ENCODE measurements at regions not wholly inside any gene's neighbourhood (a gene's known extent, or its start where the extent isn't known, plus 50 kb on each side); places are given as distances from the start of the nearest gene placed in this dataset.
A peak's percentile ranks its signal among the peaks of the same experiment; 100 is the strongest.

DNA sequence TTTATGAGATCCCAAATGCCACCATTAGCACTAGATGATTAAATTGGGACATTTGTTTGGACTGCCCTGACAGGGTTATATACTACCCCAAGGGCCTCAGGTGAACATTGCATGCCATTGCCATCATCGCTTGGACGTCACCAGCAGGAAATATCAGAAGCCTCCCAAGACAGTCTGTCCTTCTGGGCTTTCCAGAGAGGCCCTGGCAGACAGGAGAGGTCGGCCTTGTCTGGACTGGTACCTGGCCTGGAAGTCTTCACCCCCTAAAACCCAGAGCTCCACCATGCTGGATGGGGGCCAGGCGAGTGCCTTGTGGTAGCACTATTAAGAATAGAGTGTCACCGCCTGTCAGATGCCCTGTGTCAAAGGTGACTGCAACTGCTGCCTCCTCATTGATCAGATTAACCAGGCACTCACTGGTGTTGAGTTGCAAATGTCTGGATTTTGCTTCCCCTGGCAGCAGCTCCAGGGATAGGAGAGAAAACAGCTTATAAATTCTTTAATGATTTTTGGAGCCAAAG lies 324.1 kb upstream of the RASGRP1 start:
- peaks cover 0 to 11% (median 4%) of the 10 kb centered on the region in 4 donors for H3K4me1 ChIP-seq
- in situ Hi-C loops (cut with MboI; ENCODE audit: low pct_ligation_motif_present in 1 of 4, low pct_unique_long_range_greater_than_20kb in 1 of 4, low sequenced_read_pairs in 3 of 4) (no loop called here), intact Hi-C loops (cut with DNase I; ENCODE audit: low total_unique reads) (no loop called here)
- DNase-seq, result no peak
- WGBS, 2 donors (ENCODE audit: low coverage in 1 of 2), result 84% methylated on average over 5 of the region's 5 CpGs; no CpG with 5 or more reads in 1 of the 2 donors
- TF ChIP-seq POLR2AphosphoS5 (IDR thresholded peaks at IDR 0.05), result peak in 1 of 3 donors; percentile 38
- TF ChIP-seq, protein P1, sequence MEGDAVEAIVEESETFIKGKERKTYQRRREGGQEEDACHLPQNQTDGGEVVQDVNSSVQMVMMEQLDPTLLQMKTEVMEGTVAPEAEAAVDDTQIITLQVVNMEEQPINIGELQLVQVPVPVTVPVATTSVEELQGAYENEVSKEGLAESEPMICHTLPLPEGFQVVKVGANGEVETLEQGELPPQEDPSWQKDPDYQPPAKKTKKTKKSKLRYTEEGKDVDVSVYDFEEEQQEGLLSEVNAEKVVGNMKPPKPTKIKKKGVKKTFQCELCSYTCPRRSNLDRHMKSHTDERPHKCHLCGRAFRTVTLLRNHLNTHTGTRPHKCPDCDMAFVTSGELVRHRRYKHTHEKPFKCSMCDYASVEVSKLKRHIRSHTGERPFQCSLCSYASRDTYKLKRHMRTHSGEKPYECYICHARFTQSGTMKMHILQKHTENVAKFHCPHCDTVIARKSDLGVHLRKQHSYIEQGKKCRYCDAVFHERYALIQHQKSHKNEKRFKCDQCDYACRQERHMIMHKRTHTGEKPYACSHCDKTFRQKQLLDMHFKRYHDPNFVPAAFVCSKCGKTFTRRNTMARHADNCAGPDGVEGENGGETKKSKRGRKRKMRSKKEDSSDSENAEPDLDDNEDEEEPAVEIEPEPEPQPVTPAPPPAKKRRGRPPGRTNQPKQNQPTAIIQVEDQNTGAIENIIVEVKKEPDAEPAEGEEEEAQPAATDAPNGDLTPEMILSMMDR (IDR thresholded peaks at IDR 0.05), result no peak
- no peaks in the 10 kb centered on the region for H3K27me3 ChIP-seq
- H3K9me3 ChIP-seq, result no peaks in the 10 kb centered on the region
- no peak overlapping the region for H3K4me3 ChIP-seq
- H3K27ac ChIP-seq, result no peak overlapping the region
- H3K36me3 ChIP-seq, result no peaks in the 10 kb centered on the region

DNA sequence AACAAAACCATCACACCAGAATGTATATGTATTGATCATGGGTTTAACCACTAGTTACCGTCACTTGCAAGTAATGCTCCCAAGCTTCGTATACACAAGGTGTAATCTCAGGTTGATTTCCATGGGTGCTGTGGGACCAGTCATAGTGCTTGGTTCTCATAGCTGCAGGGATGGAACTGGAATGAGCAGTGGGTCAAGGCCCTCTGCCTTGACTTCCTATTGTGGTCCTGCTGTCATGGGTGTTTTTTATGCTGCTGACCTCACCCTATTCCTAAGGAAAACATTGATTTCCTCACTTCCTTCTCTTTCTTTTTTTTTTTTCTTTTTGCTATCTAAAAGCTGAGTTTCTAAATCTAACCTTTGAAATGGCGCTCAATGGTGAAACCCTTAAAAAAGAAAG lies 325.6 kb upstream of the RASGRP1 start:
- H3K27ac ChIP-seq, result no peak overlapping the region
- 96 to 100% methylated on average over 3 of the region's 3 CpGs for WGBS, 2 donors (ENCODE audit: low coverage in 1 of 2)
- H3K27me3 ChIP-seq, result no peaks in the 10 kb centered on the region
- H3K9me3 ChIP-seq, result no peaks in the 10 kb centered on the region
- no peak for DNase-seq
- TF ChIP-seq POLR2AphosphoS5 (IDR thresholded peaks at IDR 0.05) (no peak), EP300 (IDR thresholded peaks at IDR 0.05; ENCODE audit: low read depth) (no peak), POLR2A (IDR thresholded peaks at IDR 0.05) (no peak)
- TF ChIP-seq, protein P1 (IDR thresholded peaks at IDR 0.05), result no peak
- no peak overlapping the region for H3K4me3 ChIP-seq
- in situ Hi-C loops (cut with MboI; ENCODE audit: low pct_ligation_motif_present in 1 of 4, low pct_unique_long_range_greater_than_20kb in 1 of 4, low sequenced_read_pairs in 3 of 4) (no loop called here), intact Hi-C loops (cut with DNase I; ENCODE audit: low total_unique reads) (loop anchor here (10.0 kb wide), 1 partner anchor 45 kb away; no protein-coding TSS in a partner anchor)
- peaks cover 0 to 25% (median 7%) of the 10 kb centered on the region in 4 donors for H3K4me1 ChIP-seq
- H3K36me3 ChIP-seq, result no peaks in the 10 kb centered on the region

DNA sequence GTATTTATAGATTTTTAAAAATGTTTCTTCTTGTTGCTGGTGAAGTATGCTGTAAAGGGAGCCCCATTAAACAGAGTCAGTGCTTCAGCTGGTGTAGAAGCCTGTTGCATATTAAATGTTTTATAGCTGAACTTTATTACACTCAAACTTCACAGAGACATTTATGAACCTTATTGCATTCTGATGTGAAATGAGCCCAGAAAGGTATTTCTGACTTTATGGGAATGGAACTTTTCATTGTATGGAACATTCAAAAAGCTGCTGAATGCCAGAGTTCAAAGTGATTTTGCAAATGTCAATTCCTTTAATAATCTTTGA lies 329.3 kb upstream of the RASGRP1 start:
- Histone ChIP-seq H3K27ac (peak overlapping the region in 3 of 4 donors; percentile 16 to 23 (median 18)), H3K4me1 (peaks cover 0 to 23% (median 7%) of the 10 kb centered on the region in 4 donors), H3K4me3 (no peak overlapping the region), H3K27me3 (no peaks in the 10 kb centered on the region), H3K36me3 (no peaks in the 10 kb centered on the region), H3K9me3 (no peaks in the 10 kb centered on the region)
- in situ Hi-C loops (cut with MboI; ENCODE audit: low pct_ligation_motif_present in 1 of 4, low pct_unique_long_range_greater_than_20kb in 1 of 4, low sequenced_read_pairs in 3 of 4), result no loop called here
- DNase-seq, result no peak
- intact Hi-C loops (cut with DNase I; ENCODE audit: low total_unique reads), result loop anchor here (10.0 kb wide), 1 partner anchor 49 kb away; no protein-coding TSS in a partner anchor
- TF ChIP-seq POLR2AphosphoS5 (IDR thresholded peaks at IDR 0.05) (no peak), POLR2A (IDR thresholded peaks at IDR 0.05) (no peak), EP300 (IDR thresholded peaks at IDR 0.05; ENCODE audit: low read depth) (no peak)
- TF ChIP-seq, protein P1 (IDR thresholded peaks at IDR 0.05), result no peak

DNA sequence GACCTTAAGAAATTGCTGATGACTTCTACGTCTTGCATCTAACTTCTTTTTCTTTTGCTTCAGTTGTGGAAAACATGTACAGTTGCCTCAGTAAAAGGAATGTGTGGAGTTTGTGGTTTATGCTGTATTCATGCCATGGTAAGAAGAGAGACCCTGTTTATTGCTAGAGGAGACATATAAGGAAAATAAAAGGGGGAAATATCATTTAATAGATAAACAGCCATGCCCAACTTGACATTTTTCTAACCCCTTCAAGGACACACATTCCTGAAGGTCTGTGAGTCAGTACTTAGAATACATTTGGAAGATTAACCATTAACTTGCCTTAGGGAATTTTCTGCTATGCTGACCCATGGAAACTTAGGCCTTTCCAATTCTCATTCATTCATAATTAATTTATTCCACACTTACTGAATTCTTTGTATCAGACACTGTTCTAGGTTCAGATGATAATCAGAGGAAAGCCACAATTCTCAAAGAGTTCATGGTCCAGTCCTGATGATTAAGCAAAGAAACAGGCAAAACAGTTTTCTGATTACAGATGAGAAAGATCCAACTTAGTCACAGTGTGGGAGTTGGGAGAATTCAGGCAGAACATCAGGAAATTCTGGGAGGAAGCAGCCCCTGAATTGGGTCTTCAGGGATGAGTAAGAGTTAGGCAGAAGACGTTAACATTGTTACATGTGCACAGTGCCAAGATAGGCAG lies 329.8 kb upstream of the RASGRP1 start:
- no peaks in the 10 kb centered on the region for H3K9me3 ChIP-seq
- no peak overlapping the region for H3K4me3 ChIP-seq
- no peak for TF ChIP-seq POLR2AphosphoS5 (IDR thresholded peaks at IDR 0.05)
- TF ChIP-seq, protein P1 (IDR thresholded peaks at IDR 0.05), result no peak
- TF ChIP-seq POLR2A (IDR thresholded peaks at IDR 0.05), result no peak
- TF ChIP-seq EP300 (IDR thresholded peaks at IDR 0.05; ENCODE audit: low read depth), result no peak
- H3K27me3 ChIP-seq, result no peaks in the 10 kb centered on the region
- H3K27ac ChIP-seq, result peak overlapping the region in 3 of 4 donors; percentile 16 to 23 (median 18)
- DNase-seq, result no peak
- in situ Hi-C loops (cut with MboI; ENCODE audit: low pct_ligation_motif_present in 1 of 4, low pct_unique_long_range_greater_than_20kb in 1 of 4, low sequenced_read_pairs in 3 of 4), result no loop called here
- intact Hi-C loops (cut with DNase I; ENCODE audit: low total_unique reads), result loop anchor here (10.0 kb wide), 1 partner anchor 50 kb away; no protein-coding TSS in a partner anchor
- H3K4me1 ChIP-seq, result peaks cover 0 to 23% (median 7%) of the 10 kb centered on the region in 4 donors
- H3K36me3 ChIP-seq, result no peaks in the 10 kb centered on the region
- WGBS, 2 donors (ENCODE audit: low coverage in 1 of 2), result 36 to 61% methylated on average over 2 of the region's 2 CpGs

All from transverse colon (tissue), 4 donors.